Right forelimb (tissue), 1 donor: ENCODE measurements at regions not wholly inside any gene's neighbourhood (a gene's known extent, or its start where the extent isn't known, plus 50 kb on each side); places are given as distances from the start of the nearest gene placed in this dataset.

Experiments
- DNase-seq: peaks from one replicate; pipeline ENCODE4 v3.0.0-alpha.2; 2018

GRCh38 chr9:88221105-88221504 lies 82.8 kb upstream of the SPATA31C2 start:
- no peak for DNase-seq

- DNase-seq: no peak
Observed at GRCh38 chr9:88220652-88221051, 82.4 kb upstream of the SPATA31C2 start.

- DNase-seq: no peak
Observed at GRCh38 chr9:88219601-88220000, 81.3 kb upstream of the SPATA31C2 start.

- no peak for DNase-seq
Observed at GRCh38 chr9:88218726-88219125, 80.5 kb upstream of the SPATA31C2 start.

- no peak for DNase-seq
Observed at GRCh38 chr9:88216126-88216995, 78.1 kb upstream of the SPATA31C2 start.

- no peak for DNase-seq
Observed at GRCh38 chr9:88215196-88216125, 77.2 kb upstream of the SPATA31C2 start.

GRCh38 chr9:88202321-88202720 lies 64.0 kb upstream of the SPATA31C2 start:
- DNase-seq: no peak

- no peak for DNase-seq
Observed at GRCh38 chr9:88198341-88198807, 60.1 kb upstream of the SPATA31C2 start.

GRCh38 chr9:88197781-88198340 lies 59.6 kb upstream of the SPATA31C2 start:
- peak; percentile 65 for DNase-seq

GRCh38 chr9:88197016-88197415 lies 58.7 kb upstream of the SPATA31C2 start:
- DNase-seq: no peak

- DNase-seq: no peak
Observed at GRCh38 chr9:88196142-88196790, 58.0 kb upstream of the SPATA31C2 start.

- DNase-seq: no peak
Observed at GRCh38 chr9:88193766-88194165, 55.5 kb upstream of the SPATA31C2 start.

- DNase-seq: no peak
Observed at GRCh38 chr9:88191456-88191855, 53.2 kb upstream of the SPATA31C2 start.

GRCh38 chr9:88189371-88189770 lies 51.1 kb upstream of the SPATA31C2 start:
- no peak for DNase-seq
